HK-2 (cell line): ENCODE measurements at regions not wholly inside any gene's neighbourhood (a gene's known extent, or its start where the extent isn't known, plus 50 kb on each side); places are given as distances from the start of the nearest gene placed in this dataset.
"Not testable (repeated sequence)": the region's sequence is repeated elsewhere in the genome, so short reads cannot be mapped to it uniquely, and the experiment has no call there.

Experiments used
- DNase-seq: peaks from one replicate; pipeline ENCODE4 v3.0.0-alpha.2; 2018; ENCODE audit not compliant: unreplicated experiment

GRCh38 chr5:143953851-143954250 is 141.9 kb downstream of the HMHB1 start:
- no peak for DNase-seq

- DNase-seq, result no peak
These were observed 143.2 kb downstream of the HMHB1 start for GRCh38 chr5:143955141-143955540.

DNA sequence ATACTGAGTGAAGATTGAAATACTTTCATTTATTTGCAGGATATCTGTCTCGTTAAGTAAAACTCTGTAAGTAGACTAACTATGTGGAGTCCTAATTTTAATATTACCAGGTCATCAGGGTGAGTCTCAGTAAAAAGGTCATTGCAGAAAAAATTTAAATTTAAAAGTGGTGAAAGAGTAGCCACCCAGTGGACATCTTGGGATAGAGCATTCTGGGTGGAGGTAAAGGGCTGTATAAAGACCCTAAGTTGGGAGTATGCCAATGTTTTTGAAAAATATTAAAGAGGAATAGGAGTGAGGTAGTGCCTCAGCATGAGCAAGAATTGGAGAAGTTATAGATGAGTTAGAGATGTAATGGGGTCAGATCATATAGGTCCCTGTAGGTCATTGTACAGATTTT is 145.5 kb downstream of the HMHB1 start:
- DNase-seq, result no peak

GRCh38 chr5:143962201-143962600 is 150.2 kb downstream of the HMHB1 start:
- no peak for DNase-seq

- no peak for DNase-seq
These were observed 153.0 kb downstream of the HMHB1 start for GRCh38 chr5:143964919-143965318.

GRCh38 chr5:143966280-143966679 is 154.3 kb downstream of the HMHB1 start:
- DNase-seq, result no peak

- DNase-seq, result no peak
These were observed 156.3 kb downstream of the HMHB1 start for GRCh38 chr5:143968071-143968878.

GRCh38 chr5:143970159-143970558 is 158.2 kb downstream of the HMHB1 start:
- no peak for DNase-seq

DNA sequence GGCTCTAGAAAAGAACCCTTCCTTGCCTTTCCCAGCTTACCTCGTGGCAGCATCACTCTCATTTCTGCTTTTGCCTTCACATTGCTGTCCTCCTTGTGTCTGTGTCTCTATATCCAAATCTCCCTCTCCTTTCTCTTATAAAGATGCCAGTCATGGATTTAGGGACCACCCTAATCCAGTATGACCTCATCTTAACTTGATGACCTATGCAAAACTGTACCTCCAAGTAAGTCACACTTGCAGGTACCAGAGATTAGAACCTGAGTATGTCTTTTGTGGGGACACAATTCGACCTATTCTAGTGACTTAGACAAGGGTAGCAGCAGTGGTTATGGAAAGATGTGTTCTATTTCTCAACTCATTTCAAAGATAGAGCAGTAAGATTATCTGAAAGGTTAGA is 160.1 kb downstream of the HMHB1 start:
- DNase-seq, result no peak

GRCh38 chr5:143976055-143976454 is 164.1 kb downstream of the HMHB1 start:
- DNase-seq, result no peak

DNA sequence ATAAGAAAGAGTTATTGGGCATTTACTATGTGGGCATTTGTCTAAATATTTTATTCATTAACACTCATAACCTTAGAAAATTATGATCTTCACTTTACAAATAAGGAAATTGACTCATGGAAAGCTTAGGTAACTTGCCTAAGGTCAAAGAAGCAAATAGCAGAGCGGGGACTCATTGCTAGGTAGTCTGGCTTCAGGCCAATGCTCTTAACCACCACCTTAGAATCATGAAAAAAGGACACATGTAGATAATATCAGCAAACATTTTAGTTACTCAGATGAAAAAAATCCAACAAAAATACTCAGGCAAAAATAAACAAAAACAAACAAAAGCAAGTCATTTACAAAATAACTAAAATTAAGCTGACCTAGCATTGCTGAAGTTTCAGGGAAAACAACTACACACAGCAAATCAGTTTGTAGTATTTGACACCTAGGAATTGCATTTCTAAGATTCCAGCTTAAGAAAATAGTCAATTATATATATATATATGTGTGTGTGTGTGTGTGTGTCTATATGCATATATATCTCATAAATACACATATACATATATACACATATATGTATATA is 166.0 kb downstream of the HMHB1 start:
- no peak for DNase-seq

DNA sequence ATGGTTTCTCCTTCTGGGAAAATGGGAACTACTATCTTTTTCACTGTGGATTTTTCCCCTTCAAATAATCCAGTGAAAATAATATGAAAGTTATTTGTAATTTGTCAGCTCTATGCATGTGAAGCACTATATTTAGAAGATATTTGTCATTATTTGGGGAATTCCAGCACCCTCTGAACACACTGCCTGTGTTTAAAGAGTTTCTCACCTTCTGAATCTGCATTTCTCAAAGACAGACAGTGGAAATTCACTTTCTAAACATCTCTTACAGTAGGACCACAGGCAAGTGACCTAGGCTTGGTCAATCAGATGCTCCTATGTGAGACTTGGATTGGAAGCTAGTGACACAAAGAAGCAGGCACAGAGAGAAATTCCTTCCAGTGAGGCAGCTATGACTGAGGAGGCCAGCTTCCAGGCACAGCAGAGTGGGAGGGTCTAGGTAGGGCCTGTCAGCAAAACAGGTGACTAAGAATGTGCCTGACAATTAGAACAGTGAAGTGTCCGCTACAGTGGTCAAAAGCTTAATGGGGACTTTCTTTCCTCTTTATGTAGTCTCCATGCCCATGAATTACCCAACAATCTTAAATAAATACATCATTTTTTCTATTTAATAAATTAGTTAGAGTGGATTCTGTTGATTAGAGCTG is 167.2 kb downstream of the HMHB1 start:
- DNase-seq, result peak; percentile 1

DNA sequence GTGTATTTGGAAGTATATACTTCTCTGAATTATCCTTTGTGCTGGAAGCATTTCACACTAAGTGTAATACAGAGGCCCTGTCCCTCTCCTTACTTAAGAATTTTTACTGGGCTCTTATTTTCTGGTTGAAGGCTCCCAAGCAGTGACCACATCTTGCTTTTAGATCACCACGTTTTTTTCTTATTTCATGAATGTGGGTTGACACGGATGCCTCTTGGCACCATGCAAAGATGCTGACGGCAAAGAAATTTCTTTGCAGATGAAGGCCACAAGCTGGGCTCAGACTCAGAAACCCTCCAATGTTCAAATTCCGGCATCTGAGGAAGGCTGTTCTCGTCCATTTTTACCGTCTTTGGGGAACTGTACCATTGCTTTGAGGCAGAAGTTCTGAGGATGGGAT is 168.5 kb downstream of the HMHB1 start:
- no peak for DNase-seq

DNA sequence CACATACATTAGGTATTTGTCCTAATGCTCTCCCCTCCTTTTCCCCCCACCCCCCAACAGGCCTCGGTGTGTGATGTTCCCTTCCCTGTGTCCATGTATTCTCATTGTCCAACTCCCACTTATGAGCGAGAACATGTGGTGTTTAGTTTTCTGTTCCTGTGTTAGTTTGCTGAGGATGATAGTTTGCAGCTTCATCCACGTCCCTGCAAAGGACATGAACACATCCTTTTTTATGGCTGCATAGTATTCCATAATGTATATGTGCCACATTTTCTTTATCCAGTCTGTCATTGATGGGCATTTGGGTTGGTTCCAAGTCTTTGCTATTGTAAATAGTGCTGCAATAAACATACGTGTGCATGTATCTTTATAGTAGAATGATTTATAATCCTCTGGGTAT is 171.0 kb downstream of the HMHB1 start:
- not testable (repeated sequence) for DNase-seq

GRCh38 chr5:143985832-143986515 is 174.0 kb downstream of the HMHB1 start:
- DNase-seq, result no peak

- DNase-seq, result no peak
These were observed 174.7 kb downstream of the HMHB1 start for GRCh38 chr5:143986516-143987212.

DNA sequence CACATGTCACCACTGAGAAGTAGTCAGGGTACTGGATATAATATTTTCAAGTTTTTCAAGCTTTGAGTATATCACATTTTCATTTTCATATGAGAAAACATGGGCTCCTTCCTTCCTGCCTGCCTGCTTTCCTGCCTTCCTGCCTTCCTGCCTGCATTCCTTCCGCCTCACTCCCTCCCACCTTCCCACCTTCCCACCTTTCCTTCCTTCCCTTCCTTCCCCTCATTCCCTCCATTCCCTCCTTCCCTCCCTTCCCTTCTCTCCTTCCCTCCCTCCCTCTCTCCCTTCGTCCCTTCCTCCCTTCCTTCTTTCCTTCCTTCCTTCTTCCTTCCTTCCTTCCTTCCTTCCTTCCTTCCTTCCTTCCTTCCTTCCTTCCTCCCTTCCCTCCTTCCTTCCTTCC is 175.3 kb downstream of the HMHB1 start:
- no peak for DNase-seq

- DNase-seq, result no peak
These were observed 176.0 kb downstream of the HMHB1 start for GRCh38 chr5:143987751-143988560.

GRCh38 chr5:143992496-143992895 is 178.0 kb downstream of the YIPF5 start:
- DNase-seq, result no peak

DNA sequence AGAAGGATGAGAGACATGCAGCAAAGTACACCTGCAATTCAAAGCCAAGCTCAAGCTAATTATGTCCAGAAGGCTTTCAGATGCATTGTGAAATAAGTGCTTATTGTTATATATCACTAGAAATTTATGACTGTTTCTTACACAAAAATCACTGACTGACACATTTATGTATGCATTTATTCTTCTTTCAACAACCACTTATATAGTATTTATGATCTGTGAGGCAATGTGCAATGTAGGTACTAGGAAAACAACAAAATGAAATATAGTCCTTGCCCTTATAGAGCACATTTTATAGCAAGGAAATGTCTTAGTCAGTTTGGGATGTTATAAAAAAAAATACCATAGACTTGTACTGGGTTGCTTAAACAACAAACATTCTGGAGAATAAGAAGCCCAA is 167.6 kb downstream of the YIPF5 start:
- DNase-seq, result no peak

- DNase-seq, result no peak
These were observed 166.8 kb downstream of the YIPF5 start for GRCh38 chr5:144003636-144004035.
